Stimulated activated CD8-positive, alpha-beta memory T cell treated with anti-CD3 and anti-CD28 coated beads, Interleukin-4, amount 100 ng/mL, for 48 hours (primary cell): ENCODE measurements at regions not wholly inside any gene's neighbourhood (a gene's known extent, or its start where the extent isn't known, plus 50 kb on each side); places are given as distances from the start of the nearest gene placed in this dataset.

ENCODE experiments used
- DNase-seq: peaks from one replicate; pipeline ENCODE4 v3.0.0-alpha.2; 2020

DNA sequence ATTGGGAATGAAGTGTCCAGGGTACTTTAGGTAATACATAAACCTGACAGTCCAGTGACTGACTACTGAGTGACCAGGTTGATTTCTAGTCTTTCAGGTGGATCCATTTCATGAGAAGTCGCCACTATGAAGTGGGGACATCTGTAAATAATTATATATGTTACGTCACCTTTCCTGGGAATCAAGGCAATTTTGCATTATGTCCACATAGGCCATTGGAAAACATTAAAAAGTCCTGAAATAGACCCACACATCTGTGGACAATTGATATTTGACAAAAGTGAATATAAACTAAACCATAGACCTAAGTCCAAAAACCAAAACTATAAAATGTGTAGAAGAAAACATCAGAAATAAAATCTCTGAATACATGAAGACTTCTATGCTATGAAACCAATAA lies 231.5 kb downstream of the C6orf118 start:
- DNase-seq: no peak

DNA sequence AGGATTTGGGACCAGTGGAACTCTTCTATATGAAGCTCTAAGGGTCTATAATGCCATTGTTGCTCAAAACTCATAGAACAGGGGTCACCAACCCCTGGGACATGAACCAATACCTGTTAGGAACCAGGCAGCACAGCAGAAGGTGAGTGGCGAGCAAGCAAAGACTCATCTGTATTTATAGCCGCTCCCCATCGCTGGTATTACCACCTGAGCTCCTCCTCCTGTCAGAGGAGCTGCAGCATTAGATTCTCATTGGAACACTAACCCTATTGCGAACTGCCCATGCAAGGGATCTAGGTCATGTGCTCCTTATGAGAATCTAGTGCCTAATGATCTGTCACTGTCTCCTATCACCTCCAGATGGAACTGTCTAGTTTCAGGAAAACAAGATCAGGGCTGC lies 237.5 kb downstream of the C6orf118 start:
- DNase-seq: no peak

DNA sequence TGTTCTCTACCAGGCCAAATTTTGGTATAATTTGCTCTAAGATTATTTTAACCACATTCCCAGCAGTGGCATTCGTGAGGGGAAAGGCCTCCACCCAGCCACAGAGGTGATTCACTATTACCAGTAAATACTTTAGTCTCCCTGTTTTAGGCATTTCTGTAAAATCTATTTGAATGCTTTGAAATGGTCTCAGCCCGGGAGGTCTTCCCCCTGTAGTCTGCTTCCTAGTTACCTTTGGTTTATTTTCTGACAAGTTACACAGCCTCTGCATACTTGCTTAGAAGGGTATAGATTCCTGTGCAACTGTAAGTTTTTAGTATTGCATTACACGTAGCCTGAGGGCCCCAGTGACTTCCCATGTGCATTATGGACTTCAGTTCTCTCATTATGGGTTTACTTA lies 248.7 kb downstream of the C6orf118 start:
- no peak for DNase-seq

DNA sequence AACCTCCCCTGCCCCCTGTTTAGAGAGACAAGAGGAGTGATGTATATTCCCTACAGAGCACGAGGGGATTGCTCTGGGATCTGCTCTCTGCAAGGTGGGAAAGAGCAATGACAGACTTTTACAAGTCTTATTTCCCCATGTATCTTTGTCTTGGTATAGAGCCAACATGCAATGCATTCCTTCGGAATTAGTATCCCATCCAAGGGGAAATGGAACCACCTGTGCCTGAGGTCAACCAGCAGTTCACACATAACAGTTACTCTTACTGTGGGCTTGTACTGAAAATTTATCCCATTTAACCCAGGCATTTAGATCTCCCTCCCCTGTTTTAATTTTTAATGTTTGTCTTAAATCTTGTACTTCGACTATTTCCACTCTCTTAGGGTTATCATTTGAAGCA lies 250.4 kb downstream of the C6orf118 start:
- no peak for DNase-seq

DNA sequence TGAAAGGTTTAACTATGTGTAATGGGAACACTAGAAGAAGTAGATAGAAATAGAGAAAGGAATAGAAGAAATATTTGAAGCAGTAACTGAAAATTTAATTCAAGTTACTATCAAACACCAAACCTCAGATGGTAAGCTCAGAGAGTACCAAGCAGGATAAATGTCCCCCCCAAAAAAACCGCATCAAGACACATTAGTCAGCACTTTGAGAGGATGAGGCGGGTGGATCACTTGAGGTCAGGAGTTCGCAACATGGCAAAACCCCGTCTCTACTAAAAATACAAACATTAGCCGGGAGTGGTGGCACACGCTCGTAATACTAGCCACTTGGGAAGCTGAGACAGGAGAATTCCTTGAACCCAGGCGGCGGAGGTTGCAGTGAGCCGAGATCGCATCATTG lies 253.1 kb downstream of the C6orf118 start:
- no peak for DNase-seq

DNA sequence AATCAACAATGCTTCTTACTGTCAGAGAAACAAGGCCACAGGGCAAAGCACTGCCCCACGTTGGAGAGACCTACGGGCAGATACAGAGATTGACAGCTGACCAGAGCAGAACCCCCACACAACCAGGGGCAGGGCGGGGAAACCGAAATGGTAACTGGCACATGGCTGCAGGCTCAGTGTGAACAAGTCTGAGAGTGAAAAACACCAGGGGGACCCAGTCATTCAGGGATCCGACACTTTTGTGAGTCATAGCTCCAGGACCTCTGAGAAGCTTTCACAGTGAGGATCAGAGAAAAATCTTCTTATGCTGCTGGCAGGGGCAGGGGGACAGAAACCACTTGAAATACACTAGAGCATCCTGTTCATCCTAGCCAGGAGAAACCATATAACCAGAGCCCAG lies 254.2 kb downstream of the C6orf118 start:
- no peak for DNase-seq

DNA sequence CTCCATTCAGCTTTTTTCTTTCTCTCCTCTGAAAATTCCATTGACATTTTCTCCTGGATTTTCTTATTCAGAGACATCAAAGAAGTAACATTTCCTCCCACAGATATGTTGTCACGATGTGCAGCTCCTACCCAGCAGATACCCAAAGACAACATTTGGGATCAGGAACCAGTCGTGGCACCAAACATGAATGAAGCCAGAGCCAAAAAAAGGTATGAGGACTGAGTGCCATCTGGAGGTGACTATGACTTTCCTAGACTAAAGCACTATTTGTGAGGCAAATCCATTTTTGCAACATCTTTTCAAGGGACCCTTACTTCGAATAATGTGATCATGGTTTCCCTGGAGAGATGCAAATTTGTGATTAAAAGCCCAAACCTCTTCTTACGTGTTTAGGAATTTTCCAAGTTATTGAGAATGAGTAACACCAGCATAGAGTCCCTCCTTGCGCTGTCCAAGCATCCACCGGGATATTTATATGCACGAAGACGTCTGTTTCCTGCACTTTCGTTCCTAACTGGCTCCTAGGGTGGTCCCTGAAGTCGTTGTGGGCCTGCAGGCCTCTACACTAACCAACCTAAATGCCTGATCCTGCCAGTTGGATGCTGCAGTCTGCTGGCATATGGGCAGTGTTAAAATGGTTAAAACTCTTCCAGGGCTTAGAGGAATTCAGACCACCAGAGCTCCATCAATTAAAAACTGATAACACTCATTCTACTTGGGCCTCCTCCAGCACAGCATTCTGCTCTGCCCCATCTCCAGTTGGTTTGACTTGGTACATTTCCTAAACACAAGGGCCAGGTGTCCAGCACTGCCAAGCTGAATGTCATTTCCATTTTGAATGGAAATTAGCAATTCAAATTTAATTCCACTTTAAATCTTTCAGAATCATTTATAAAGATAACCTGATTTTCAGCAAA lies 256.6 kb downstream of the C6orf118 start:
- no peak for DNase-seq

DNA sequence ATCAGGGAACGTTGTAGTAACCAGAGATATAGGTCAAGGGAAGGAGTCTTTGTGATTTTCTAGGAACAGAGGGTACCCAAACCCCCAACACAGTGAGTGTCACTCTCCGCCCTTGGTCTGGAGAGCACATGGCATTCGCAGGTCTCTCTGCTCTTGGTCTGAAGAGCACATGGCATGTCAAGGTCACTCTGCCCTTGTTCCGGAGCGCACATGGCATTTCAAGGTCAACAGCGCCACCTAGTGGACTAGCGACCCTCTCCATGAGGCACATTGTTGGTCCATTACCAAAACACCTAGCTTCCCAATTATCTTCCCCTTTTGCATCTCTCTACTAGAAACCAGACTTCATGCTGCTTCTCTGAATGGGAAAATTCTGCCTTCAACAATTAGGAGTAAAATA lies 260.0 kb downstream of the C6orf118 start:
- peak; percentile 66 for DNase-seq

DNA sequence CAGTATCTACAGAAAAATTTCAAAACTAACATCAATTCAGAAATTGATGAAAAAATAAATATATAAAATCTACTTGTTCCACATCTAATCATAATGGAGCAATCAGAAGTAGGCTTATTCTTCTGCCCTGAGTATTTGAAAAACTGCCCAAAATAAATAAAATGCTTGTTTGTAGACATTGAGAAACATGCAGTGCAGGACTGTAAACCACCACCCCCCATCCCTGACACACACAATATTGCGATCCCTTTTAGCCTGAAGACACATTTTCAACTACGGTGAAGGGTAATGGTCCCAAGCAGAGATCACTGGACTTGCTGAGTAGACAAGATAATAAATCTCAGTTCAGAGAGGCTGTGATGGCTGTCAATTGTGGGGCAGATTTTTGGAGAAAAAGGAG lies 261.5 kb downstream of the C6orf118 start:
- DNase-seq: no peak

DNA sequence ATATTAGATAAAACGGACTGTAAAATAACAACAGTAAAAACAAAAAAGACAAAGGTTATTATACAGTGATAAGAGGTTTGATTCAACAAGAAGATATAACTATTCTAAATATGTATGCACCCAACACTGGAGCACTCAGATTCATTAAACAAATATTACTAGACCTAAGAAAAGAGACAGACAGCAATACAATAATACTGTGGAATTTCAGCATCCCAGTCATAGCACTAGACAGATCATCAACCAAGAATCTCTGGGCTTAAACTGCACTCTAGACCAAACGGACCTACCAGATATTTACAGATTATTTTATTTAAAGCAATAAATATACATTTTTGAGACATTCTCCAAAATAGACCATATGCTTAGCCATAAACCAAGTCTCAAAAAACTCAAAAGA lies 263.8 kb downstream of the C6orf118 start:
- DNase-seq: no peak

DNA sequence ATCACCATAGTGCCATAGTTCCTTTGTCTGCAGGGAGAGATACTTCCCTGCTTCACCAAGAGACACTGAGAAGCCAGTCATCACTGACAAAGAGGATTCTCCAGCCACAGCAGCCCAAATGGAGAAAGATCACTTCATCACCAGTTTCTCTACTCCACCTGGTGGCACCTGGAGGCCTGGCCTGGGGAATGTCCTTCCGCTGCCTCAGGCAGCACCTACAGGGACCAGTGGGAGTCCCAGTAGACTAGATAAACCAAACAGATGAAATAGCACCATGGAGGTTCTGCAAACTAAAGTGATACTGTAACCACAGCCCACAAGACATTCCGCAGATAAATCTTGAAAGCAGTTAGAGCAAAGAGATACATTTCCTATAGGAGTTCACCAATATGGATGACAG lies 266.5 kb downstream of the C6orf118 start:
- no peak for DNase-seq

DNA sequence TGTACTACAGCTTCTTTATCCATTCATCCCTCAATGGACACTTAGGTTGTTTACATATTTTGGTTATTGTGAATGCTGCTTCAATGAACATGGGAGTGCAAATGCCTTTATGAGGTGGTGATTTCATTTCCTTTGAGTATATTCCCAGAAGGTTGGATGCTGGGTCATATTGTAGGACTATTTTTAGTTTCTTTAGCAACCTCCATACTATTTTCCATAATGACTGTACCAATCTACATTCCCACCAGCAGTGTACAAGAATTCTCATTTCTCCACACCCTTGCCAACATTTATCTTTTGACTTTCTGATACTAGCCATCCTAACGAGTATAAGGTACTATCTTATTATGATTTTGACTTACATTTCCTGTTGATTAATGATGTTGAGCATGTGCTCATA lies 269.0 kb downstream of the C6orf118 start:
- DNase-seq: no peak

DNA sequence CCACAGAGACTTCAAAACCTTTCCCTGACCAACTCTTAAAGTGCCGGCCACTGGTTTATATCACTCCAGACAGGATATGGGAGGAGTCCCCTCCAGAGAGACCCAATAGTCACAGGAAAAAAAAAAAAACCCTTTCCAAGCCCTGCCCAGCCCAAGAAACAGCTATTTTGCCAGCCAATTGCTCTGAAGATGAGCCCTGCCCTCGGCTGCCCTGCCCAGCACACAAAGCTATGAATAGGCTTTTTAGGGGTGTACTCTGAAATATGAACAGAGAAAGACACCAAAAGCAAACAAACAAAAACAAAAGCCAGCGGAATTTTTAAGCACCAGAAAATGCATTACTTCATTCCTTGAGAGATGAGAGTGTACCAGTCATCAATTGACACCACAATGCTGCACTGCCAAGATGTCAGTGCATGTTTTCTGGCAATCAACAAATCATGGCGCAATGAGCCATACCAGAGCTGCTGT lies 275.1 kb downstream of the C6orf118 start:
- DNase-seq: no peak

DNA sequence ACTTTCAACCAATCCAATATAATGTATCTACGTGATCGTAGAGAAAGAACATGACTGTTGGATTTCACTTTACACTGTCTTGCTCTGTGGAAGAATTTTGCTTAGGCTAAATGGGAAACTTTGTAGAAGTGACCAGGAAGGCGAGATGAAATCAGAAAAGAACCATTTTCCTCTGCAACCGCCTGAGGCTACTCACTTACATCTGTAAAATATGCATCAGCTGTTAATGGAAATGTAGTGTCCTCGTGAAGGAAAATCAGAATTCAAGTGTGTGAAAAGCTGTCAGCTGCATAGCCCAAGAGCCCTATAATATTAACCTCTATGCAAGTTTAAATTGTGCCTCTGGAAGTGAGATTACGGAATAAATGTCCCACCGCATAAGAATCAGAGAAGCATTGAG lies 277.9 kb downstream of the C6orf118 start:
- no peak for DNase-seq

DNA sequence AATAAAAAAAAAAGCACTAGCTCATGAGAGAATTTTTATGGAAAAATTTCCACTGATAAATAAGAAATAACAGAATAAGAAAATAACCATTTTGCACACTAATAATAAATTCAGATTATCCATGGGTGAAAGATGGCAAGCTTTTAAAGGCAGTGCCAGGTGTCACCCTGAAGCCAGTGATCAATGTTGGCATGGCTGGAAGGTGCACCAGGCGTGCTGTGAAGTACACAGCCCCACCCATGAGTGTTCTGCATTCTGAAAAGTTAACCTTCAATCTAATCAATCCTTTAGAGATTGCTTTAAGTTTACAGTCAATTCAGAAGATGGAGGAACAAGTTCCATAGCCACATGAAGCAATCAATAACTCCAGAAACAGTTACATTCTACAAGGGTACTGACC lies 284.4 kb downstream of the C6orf118 start:
- no peak for DNase-seq

DNA sequence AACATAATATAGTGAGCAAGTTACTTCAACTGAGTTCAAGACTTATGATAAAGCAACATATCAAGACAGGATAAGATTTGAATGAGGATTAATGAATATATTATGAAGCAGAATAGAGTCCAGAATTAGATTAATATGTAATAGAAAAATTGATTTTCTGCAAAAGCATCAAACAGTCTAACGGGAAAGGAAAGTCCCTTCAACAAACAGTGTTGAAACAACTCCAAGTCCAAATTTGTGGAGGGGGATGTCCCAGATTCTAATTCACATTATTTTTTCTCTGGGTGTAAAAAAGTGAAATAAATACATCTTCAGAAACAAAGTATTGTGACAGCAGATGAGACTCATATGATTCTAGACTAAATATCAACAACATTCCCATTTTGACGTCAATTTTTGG lies 289.7 kb downstream of the C6orf118 start:
- DNase-seq: no peak

DNA sequence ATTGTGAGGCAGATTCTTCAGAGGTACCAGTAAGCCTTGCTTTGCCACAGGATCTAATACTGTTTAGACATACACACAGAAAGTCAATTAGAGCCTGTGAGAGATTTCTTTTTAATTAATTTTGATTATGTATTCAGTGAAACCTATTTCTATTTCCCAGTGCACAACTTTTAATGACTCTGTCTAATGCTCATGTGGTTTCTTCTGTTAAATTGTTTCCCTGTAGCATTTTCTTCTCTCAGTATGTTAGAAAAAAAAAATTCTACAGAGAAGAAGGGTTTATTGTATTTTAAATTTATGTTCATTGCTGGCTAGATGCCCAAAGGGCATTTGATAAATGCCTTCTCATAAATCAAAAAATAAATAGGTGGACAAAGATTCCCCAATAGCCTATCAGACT lies 293.7 kb downstream of the C6orf118 start:
- DNase-seq: no peak

DNA sequence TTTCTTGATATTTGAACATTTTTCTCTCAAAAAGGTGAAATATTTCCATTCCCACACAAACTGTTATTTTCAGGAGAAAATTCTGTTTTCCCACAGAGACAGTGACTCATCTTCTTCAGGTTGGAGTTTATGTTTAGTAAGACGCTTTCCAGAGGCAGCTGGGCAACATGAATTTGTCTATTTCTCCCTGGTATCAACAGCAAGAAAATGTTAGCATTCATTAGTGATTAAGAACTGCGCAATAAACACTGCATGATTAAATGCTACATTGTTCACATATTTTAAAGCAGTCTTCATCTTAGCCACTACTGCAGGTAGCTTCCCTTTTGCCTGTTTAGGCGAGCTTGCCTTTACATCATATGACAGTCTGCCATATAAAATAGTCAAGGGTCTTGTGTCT lies 295.7 kb downstream of the C6orf118 start:
- no peak for DNase-seq

DNA sequence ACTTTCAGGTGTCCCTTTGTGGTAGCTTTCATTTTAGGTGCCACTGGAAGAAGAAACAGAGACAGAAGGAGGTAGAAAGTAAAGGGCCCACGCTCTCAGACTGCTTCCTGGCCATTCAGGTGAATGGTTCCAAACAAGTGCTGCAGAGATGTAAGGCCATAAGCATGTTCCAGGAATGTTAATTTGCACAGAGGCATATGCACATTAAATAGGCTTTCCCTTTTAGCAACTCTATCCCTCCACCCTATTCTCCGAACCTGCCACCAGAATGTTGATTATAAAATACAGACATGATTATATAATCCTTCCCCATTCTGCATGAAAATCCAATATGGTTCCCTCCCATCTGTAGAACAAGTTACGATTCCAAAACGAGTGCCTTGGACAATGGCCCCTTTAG lies 297.2 kb downstream of the C6orf118 start:
- no peak for DNase-seq

DNA sequence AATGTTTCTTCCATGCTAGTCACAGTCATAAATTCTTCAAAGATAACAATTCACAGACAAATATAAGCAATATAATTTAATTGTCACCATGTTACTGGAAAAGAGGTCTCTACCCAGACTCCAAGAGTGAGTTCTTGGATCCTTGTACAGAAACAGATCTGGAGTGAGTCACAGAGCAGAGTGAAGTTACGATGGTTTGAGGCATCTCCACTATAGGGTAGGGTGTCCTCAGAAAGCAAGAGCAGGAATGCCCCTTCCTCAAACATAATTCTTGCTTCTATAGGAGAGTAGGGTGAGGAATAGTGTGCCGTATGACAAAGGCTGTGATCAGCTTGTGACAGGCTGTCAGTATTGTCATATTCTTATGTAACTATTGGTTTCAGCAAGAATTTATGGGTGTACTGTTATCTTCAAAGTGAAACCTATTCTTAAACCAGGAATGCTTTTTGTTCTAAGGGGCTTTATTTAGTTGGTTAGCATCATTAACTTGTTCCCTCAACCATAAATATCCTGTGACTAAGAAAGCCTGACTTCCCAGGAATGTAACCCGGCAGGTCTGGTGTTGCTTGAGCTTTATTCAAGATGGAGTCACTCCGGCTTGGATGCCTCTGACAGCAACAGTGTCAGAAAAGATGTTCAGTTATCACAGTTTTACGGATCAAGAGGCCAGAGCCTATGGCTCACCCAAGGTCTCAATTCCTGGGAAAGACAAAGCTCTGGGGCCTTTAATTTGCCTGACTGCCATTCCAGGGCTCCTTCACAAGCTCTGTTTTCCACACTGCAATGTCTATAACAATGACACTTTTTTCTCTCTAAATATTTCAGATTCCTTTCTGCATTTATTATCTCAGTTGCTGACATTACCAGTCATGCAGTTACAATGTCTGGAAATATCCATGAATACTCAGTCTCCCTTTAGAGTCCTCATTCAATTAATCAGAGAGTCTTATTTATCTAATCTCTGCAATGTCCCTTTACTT lies 298.6 kb downstream of the C6orf118 start:
- no peak for DNase-seq

DNA sequence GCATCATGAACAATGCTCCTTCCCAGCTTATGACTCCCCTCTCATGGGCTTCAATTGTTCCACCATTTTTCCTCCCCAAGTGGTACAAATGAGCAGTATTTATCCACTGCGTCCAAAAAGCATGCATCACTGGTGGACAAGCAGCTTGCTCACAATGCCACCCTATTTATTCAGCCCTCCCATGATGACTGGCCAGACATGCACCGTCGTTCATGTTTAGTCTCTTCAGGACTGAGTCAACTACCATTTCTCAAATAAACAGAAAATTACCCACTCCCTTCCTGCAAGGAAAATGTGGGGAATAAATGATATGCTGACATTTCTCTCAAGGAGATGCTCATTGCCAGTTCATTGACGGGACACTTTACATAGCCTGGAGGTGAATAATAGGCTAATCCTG lies 300.4 kb downstream of the C6orf118 start:
- no peak for DNase-seq

DNA sequence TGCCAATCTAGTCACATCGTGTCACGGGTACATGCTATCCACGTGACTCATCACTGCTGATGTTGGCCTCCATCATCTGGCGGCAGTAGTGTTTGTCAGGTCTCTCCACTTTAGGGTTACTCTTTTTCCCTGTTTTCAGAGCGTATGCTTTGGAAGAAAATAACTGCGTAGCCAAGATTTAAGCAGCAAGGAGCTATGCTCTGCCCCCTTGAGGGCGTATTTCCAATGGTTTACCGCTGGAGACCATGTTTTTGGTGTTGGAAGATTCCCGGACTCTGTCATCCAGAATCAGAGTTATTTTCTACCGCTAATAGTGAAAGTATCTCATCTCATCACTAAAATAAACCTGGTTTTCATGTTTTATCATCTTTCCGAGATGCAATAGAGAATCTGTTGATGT lies 306.5 kb downstream of the C6orf118 start:
- no peak for DNase-seq

DNA sequence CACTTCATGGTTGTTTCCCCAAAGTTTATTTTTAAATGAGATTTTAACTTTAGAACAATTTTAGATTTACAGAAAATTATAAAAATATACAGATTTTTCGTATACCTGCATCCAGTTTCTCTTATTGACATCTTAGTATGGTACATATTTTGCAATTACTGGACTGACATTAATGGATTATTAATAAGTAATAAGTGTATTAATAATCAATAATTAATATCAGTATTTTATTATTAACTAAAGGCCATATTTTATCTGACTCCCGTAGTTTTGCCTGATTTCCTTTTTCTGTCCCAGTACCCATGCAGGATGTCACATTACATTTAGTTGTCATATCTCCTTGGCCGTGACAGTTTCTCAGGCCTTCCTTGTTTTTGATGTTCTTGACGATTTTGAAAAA lies 307.0 kb downstream of the C6orf118 start:
- DNase-seq: no peak
